ENCODE measurements at regions not wholly inside any gene's neighbourhood (a gene's known extent, or its start where the extent isn't known, plus 50 kb on each side); places are given as distances from the start of the nearest gene placed in this dataset.
"Not testable (repeated sequence)": the region's sequence is repeated elsewhere in the genome, so short reads cannot be mapped to it uniquely, and the experiment has no call there.

DNA sequence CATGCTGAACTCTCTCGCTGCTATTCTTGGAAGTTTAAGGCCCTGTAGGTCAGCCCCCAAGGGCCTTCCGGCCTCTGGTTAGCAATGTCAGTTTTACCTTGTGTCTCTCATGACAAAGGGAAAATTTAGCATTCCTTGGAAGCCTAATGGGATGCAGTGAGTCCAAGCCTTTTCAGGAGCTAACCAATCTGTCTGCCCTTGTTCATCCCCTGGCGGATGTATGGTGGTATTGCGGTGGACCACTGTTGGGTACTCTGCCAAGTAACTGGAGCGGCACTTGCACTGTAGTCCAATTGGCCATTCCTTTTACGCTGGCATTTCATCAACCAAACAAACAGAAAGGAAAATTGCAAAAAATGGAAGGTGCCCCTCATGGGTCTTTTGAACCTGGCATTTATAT is 318.4 kb upstream of the NMUR2 start:
- H3K36me3 Mint-ChIP-seq (ENCODE audit: low read depth) = no peaks in the 10 kb centered on the region
- no peak for DNase-seq
- no peak overlapping the region for H3K4me3 Mint-ChIP-seq
- no peaks in the 10 kb centered on the region for H3K4me1 Mint-ChIP-seq
- TF ChIP-seq, protein P1, sequence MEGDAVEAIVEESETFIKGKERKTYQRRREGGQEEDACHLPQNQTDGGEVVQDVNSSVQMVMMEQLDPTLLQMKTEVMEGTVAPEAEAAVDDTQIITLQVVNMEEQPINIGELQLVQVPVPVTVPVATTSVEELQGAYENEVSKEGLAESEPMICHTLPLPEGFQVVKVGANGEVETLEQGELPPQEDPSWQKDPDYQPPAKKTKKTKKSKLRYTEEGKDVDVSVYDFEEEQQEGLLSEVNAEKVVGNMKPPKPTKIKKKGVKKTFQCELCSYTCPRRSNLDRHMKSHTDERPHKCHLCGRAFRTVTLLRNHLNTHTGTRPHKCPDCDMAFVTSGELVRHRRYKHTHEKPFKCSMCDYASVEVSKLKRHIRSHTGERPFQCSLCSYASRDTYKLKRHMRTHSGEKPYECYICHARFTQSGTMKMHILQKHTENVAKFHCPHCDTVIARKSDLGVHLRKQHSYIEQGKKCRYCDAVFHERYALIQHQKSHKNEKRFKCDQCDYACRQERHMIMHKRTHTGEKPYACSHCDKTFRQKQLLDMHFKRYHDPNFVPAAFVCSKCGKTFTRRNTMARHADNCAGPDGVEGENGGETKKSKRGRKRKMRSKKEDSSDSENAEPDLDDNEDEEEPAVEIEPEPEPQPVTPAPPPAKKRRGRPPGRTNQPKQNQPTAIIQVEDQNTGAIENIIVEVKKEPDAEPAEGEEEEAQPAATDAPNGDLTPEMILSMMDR (IDR thresholded peaks at IDR 0.05) = no peak
- no peak overlapping the region for H3K27ac Mint-ChIP-seq
- H3K9me3 Mint-ChIP-seq = peaks cover 38% of the 10 kb centered on the region
- H3K27me3 Mint-ChIP-seq (ENCODE audit: low read depth, poor library complexity) = no peaks in the 10 kb centered on the region

DNA sequence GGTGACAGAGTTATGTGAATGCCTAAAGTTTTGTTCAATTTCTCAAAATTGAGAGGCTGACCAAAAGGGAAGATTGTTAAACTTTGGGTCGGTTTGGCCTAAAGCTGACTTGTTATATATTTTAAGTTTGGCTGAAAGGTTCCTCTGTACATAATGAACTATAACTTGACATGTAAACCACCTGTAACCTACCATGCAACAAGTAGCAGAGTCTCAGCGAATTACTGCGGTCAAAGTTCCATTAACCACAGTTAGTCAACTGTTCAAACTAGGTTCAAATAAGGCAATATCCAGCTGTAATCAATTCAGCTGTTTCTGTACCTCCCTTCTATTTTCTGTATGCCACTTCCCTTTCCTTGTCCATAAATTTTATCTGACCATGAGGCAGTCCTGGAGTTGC is 325.1 kb upstream of the NMUR2 start:
- TF ChIP-seq, protein P1 (IDR thresholded peaks at IDR 0.05) = no peak
- H3K27ac Mint-ChIP-seq = no peak overlapping the region
- no peaks in the 10 kb centered on the region for H3K27me3 Mint-ChIP-seq (ENCODE audit: low read depth, poor library complexity)
- H3K36me3 Mint-ChIP-seq (ENCODE audit: low read depth) = no peaks in the 10 kb centered on the region
- no peak for DNase-seq
- H3K4me3 Mint-ChIP-seq = no peak overlapping the region
- H3K9me3 Mint-ChIP-seq = peaks cover 4% of the 10 kb centered on the region
- H3K4me1 Mint-ChIP-seq = no peaks in the 10 kb centered on the region

GRCh38 chr5:152736906-152737305 is 331.8 kb upstream of the NMUR2 start:
- Mint-ChIP-seq H3K27ac (no peak overlapping the region), H3K4me1 (no peaks in the 10 kb centered on the region), H3K4me3 (no peak overlapping the region), H3K36me3 (ENCODE audit: low read depth) (no peaks in the 10 kb centered on the region), H3K9me3 (peaks cover 31% of the 10 kb centered on the region), H3K27me3 (ENCODE audit: low read depth, poor library complexity) (no peaks in the 10 kb centered on the region)
- DNase-seq = no peak
- TF ChIP-seq, protein P1 (IDR thresholded peaks at IDR 0.05) = no peak

DNA sequence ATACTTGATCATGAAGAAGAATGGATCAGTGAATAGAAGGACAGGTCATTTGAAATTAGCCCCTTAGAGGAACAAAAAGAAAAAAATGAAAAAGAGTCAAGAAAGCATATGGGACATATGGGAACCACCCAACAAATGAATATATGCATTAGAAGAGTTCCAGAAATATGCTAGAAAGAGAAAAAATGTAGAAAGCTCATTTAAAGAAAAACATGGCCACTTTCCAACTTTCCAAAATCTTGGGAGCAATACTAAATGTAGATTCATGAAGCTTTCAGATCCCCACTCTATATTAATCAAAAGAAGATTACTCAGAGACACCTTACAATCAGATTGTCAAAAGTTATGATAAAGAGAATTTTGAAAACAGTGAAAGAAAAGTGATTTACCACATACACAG is 334.8 kb upstream of the NMUR2 start:
- Mint-ChIP-seq H3K9me3 (peaks cover 40% of the 10 kb centered on the region), H3K27me3 (ENCODE audit: low read depth, poor library complexity) (peaks cover 4% of the 10 kb centered on the region), H3K4me1 (no peaks in the 10 kb centered on the region), H3K4me3 (no peak overlapping the region), H3K27ac (no peak overlapping the region), H3K36me3 (ENCODE audit: low read depth) (no peaks in the 10 kb centered on the region)
- TF ChIP-seq, protein P1 (IDR thresholded peaks at IDR 0.05) = no peak
- DNase-seq = no peak

- not testable (repeated sequence) for DNase-seq; H3K4me3 Mint-ChIP-seq; H3K4me1 Mint-ChIP-seq; H3K27ac Mint-ChIP-seq; H3K36me3 Mint-ChIP-seq (ENCODE audit: low read depth); H3K27me3 Mint-ChIP-seq (ENCODE audit: low read depth, poor library complexity)
- H3K9me3 Mint-ChIP-seq = peaks cover 40% of the 10 kb centered on the region
Measured at GRCh38 chr5:152741126-152741525, 336.0 kb upstream of the NMUR2 start.

DNA sequence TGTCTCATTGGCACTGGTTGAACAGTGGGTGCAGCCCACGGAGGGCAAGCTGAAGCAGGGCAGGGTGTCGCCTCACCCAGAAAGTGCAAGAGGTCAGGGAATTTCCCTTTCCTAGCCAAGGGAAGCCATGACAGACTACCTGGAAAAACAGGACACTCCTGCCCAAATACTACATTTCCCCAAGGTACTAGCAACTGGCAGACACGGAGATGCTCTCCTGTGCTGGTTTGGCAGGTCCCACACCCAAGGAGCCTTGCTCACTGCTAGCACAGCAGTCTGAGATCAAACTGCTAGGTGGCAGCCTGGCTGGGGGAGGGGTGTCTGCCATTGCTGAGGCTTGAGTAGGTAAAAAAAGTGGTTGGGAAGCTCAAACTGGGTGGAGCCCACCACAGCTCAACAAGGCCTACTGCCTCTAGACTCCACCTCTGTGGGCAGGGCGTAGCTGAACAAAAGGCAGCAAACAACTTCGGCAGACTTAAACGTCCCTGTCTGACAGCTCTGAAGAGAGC is 382.7 kb upstream of the NMUR2 start:
- H3K36me3 Mint-ChIP-seq (ENCODE audit: low read depth); H3K27me3 Mint-ChIP-seq (ENCODE audit: low read depth, poor library complexity); H3K4me3 Mint-ChIP-seq; H3K4me1 Mint-ChIP-seq; H3K27ac Mint-ChIP-seq; DNase-seq: not testable (repeated sequence)
- peaks cover 35% of the 10 kb centered on the region for H3K9me3 Mint-ChIP-seq

GRCh38 chr5:152801886-152802285 is 396.8 kb upstream of the NMUR2 start:
- no peak overlapping the region for H3K4me3 Mint-ChIP-seq
- H3K9me3 Mint-ChIP-seq = no peaks in the 10 kb centered on the region
- H3K36me3 Mint-ChIP-seq (ENCODE audit: low read depth) = no peaks in the 10 kb centered on the region
- no peak overlapping the region for H3K27ac Mint-ChIP-seq
- no peaks in the 10 kb centered on the region for H3K4me1 Mint-ChIP-seq
- no peaks in the 10 kb centered on the region for H3K27me3 Mint-ChIP-seq (ENCODE audit: low read depth, poor library complexity)
- TF ChIP-seq, protein P1 (IDR thresholded peaks at IDR 0.05) = no peak
- DNase-seq = no peak

Measured in nephron progenitor cell (in vitro differentiated cells).